Esophagus (tissue), 2 donors: ENCODE measurements at regions not wholly inside any gene's neighbourhood (a gene's known extent, or its start where the extent isn't known, plus 50 kb on each side); places are given as distances from the start of the nearest gene placed in this dataset.

Source experiments
- H3K27ac ChIP-seq, 2 donors: one replicate each; pipeline ENCODE4 v1.5.1; 2013; ENCODE audit warnings: low read depth in 2 of 2, mild to moderate bottlenecking in 2 of 2, inconsistent platforms in 1 of 2, low read length in 1 of 2, moderate library complexity in 1 of 2
- H3K27me3 ChIP-seq, 2 donors: one replicate each; pipeline ENCODE4 v1.6.1; 2013; ENCODE audit warnings: low read length in 2 of 2, control low read depth in 1 of 2, mild to moderate bottlenecking in 1 of 2; ENCODE audit not compliant: insufficient read depth in 2 of 2, control insufficient read depth in 1 of 2
- H3K36me3 ChIP-seq, 2 donors: one replicate each; pipeline ENCODE4 v1.6.1; 2013; ENCODE audit warnings: low read length in 1 of 2; ENCODE audit not compliant: control insufficient read depth in 2 of 2, insufficient read depth in 2 of 2
- H3K4me1 ChIP-seq, 2 donors: one replicate each; pipeline ENCODE4 v1.6.1; 2013; ENCODE audit warnings: low read length in 1 of 2; ENCODE audit not compliant: control insufficient read depth in 2 of 2, insufficient read depth in 2 of 2
- H3K4me3 ChIP-seq, 2 donors: one replicate each; pipeline ENCODE4 v1.5.1; 2013; ENCODE audit warnings: low read length in 2 of 2, mild to moderate bottlenecking in 2 of 2, low read depth in 1 of 2, moderate library complexity in 1 of 2
- H3K9me3 ChIP-seq, 2 donors: one replicate each; pipeline ENCODE4 v1.6.1; 2013; ENCODE audit warnings: mild to moderate bottlenecking in 2 of 2, low read depth in 1 of 2, low read length in 1 of 2, moderate library complexity in 1 of 2; ENCODE audit not compliant: control insufficient read depth in 2 of 2, insufficient read depth in 1 of 2
- WGBS, 2 donors: extraction: QIAGEN DNeasy Blood & Tissue Kit; methylation state at CpG; one replicate each; pipeline ENCODE4 v1.1.7; 2013; 5-methylcytosine and 5-hydroxymethylcytosine counted together
- donor health status: healthy with polysubstance abuse.
- donor health status: Bipolar disorder and iron deficiency.

- 37 to 59% methylated on average over 5 of the region's 5 CpGs for WGBS, 2 donors
- no peak overlapping the region for H3K27ac ChIP-seq
Observed at GRCh38 chr3:152026033-152026556, 152.7 kb downstream of the SUCNR1 start.

GRCh38 chr3:152030320-152030719 lies 156.9 kb downstream of the SUCNR1 start:
- WGBS, 2 donors: 94 to 95% methylated on average over 4 of the region's 4 CpGs

More at GRCh38 chr3:152026033-152026556, 152.7 kb downstream of the SUCNR1 start:
- no peaks in the 10 kb centered on the region for H3K9me3 ChIP-seq
- H3K4me3 ChIP-seq: no peak overlapping the region
- peaks cover 0 to 2% of the 10 kb centered on the region in 2 donors for H3K4me1 ChIP-seq
- H3K36me3 ChIP-seq: no peaks in the 10 kb centered on the region
- H3K27me3 ChIP-seq: no peaks in the 10 kb centered on the region

GRCh38 chr3:152031321-152031720 lies 157.9 kb downstream of the SUCNR1 start:
- Histone ChIP-seq H3K36me3 (no peaks in the 10 kb centered on the region), H3K9me3 (no peaks in the 10 kb centered on the region), H3K27me3 (no peaks in the 10 kb centered on the region), H3K4me1 (no peaks in the 10 kb centered on the region), H3K4me3 (no peak overlapping the region), H3K27ac (no peak overlapping the region)
- WGBS, 2 donors: 77 to 78% methylated on average over 3 of the region's 3 CpGs

More at GRCh38 chr3:152030320-152030719, 156.9 kb downstream of the SUCNR1 start:
- H3K36me3 ChIP-seq: no peaks in the 10 kb centered on the region
- no peaks in the 10 kb centered on the region for H3K27me3 ChIP-seq
- H3K27ac ChIP-seq: no peak overlapping the region
- H3K4me1 ChIP-seq: no peaks in the 10 kb centered on the region
- H3K4me3 ChIP-seq: no peak overlapping the region
- no peaks in the 10 kb centered on the region for H3K9me3 ChIP-seq

- WGBS, 2 donors: 85 to 90% methylated on average over 2 of the region's 2 CpGs
- Histone ChIP-seq H3K27ac (no peak overlapping the region), H3K27me3 (no peaks in the 10 kb centered on the region), H3K9me3 (no peaks in the 10 kb centered on the region), H3K4me3 (no peak overlapping the region), H3K36me3 (no peaks in the 10 kb centered on the region), H3K4me1 (no peaks in the 10 kb centered on the region)
Observed at GRCh38 chr3:152037297-152037696, 163.9 kb downstream of the SUCNR1 start.

- no peaks in the 10 kb centered on the region for H3K36me3 ChIP-seq
- H3K4me1 ChIP-seq: no peaks in the 10 kb centered on the region
- no peak overlapping the region for H3K4me3 ChIP-seq
- H3K27ac ChIP-seq: no peak overlapping the region
- H3K27me3 ChIP-seq: no peaks in the 10 kb centered on the region
- no peaks in the 10 kb centered on the region for H3K9me3 ChIP-seq
Observed at GRCh38 chr3:152037953-152038352, 164.5 kb downstream of the SUCNR1 start.

- Histone ChIP-seq H3K4me1 (no peaks in the 10 kb centered on the region), H3K4me3 (no peak overlapping the region), H3K27ac (no peak overlapping the region), H3K36me3 (no peaks in the 10 kb centered on the region), H3K27me3 (no peaks in the 10 kb centered on the region), H3K9me3 (no peaks in the 10 kb centered on the region)
- WGBS, 2 donors: 95 to 98% methylated on average over 1 of the region's 1 CpG
Observed at GRCh38 chr3:152038490-152038889, 165.0 kb downstream of the SUCNR1 start.

- H3K4me1 ChIP-seq: no peaks in the 10 kb centered on the region
- H3K4me3 ChIP-seq: no peak overlapping the region
- no peaks in the 10 kb centered on the region for H3K36me3 ChIP-seq
- H3K27me3 ChIP-seq: no peaks in the 10 kb centered on the region
- no peak overlapping the region for H3K27ac ChIP-seq
- H3K9me3 ChIP-seq: no peaks in the 10 kb centered on the region
- 84 to 87% methylated on average over 1 of the region's 1 CpG for WGBS, 2 donors
Observed at GRCh38 chr3:152039887-152040286, 166.4 kb downstream of the SUCNR1 start.

GRCh38 chr3:152040319-152040718 lies 166.9 kb downstream of the SUCNR1 start:
- no peaks in the 10 kb centered on the region for H3K4me1 ChIP-seq
- no peaks in the 10 kb centered on the region for H3K9me3 ChIP-seq
- H3K36me3 ChIP-seq: no peaks in the 10 kb centered on the region
- no peaks in the 10 kb centered on the region for H3K27me3 ChIP-seq
- H3K27ac ChIP-seq: no peak overlapping the region
- no peak overlapping the region for H3K4me3 ChIP-seq
- WGBS, 2 donors: 80 to 85% methylated on average over 1 of the region's 1 CpG

- no peaks in the 10 kb centered on the region for H3K36me3 ChIP-seq
- H3K4me1 ChIP-seq: no peaks in the 10 kb centered on the region
- WGBS, 2 donors: 44 to 58% methylated on average over 3 of the region's 3 CpGs
- H3K27ac ChIP-seq: no peak overlapping the region
- no peaks in the 10 kb centered on the region for H3K9me3 ChIP-seq
- no peaks in the 10 kb centered on the region for H3K27me3 ChIP-seq
- no peak overlapping the region for H3K4me3 ChIP-seq
Observed at GRCh38 chr3:152043620-152044019, 170.2 kb downstream of the SUCNR1 start.

GRCh38 chr3:152046280-152046679 lies 172.8 kb downstream of the SUCNR1 start:
- no peaks in the 10 kb centered on the region for H3K36me3 ChIP-seq
- no peaks in the 10 kb centered on the region for H3K9me3 ChIP-seq
- H3K4me3 ChIP-seq: no peak overlapping the region
- WGBS, 2 donors: 92 to 94% methylated on average over 2 of the region's 2 CpGs
- no peaks in the 10 kb centered on the region for H3K27me3 ChIP-seq
- no peaks in the 10 kb centered on the region for H3K4me1 ChIP-seq
- no peak overlapping the region for H3K27ac ChIP-seq
